Neural cell (in vitro differentiated cells): ENCODE measurements at regions not wholly inside any gene's neighbourhood (a gene's known extent, or its start where the extent isn't known, plus 50 kb on each side); places are given as distances from the start of the nearest gene placed in this dataset.

Experiments used
- H2AFZ ChIP-seq: fragments of 200-600, 300-800 bp; sonication (generic), shearing (Covaris generic); 2 replicates; pipeline ENCODE4 v1.6.0; 2014; ENCODE audit warnings: low read depth, mild to moderate bottlenecking, antibody characterized with exemption, low read length, moderate library complexity
- H3F3A ChIP-seq: fragments of 200-600 bp; shearing (Covaris generic); 2 replicates; pipeline ENCODE4 v1.6.1; 2016; ENCODE audit warnings: mild to moderate bottlenecking, moderate library complexity, mixed read lengths, antibody characterized with exemption, low read length; ENCODE audit not compliant: insufficient read depth, poor library complexity, severe bottlenecking
- H3K27ac ChIP-seq: fragments of 200-600, 300-800 bp; sonication (generic), shearing (Covaris generic); 2 replicates; pipeline ENCODE4 v1.5.1; 2014; ENCODE audit warnings: mild to moderate bottlenecking, low read length, moderate library complexity
- H3K27me3 ChIP-seq: fragments of 300-800, 200-600 bp; sonication (generic), shearing (Covaris generic); 2 replicates; pipeline ENCODE4 v1.6.0; 2014; ENCODE audit warnings: mild to moderate bottlenecking, low read depth, low read length, moderate library complexity; ENCODE audit not compliant: insufficient read depth
- H3K36me3 ChIP-seq: fragments of 300-800, 200-600 bp; sonication (generic), shearing (Covaris generic); 2 replicates; pipeline ENCODE4 v1.5.1; 2014; ENCODE audit warnings: mild to moderate bottlenecking, antibody characterized with exemption, low read length, moderate library complexity; ENCODE audit not compliant: insufficient read depth
- H3K4me2 ChIP-seq: fragments of 300-800, 200-600 bp; sonication (generic), shearing (Covaris generic); 2 replicates; pipeline ENCODE4 v1.6.0; 2014; ENCODE audit warnings: mild to moderate bottlenecking, low read length
- H3K4me3 ChIP-seq: fragments of 300-800, 200-600 bp; sonication (generic), shearing (Covaris generic); 2 replicates; pipeline ENCODE4 v1.5.1; 2014; ENCODE audit warnings: mild to moderate bottlenecking, low read length, moderate library complexity
- H3K79me2 ChIP-seq: fragments of 200-600 bp; shearing (Covaris generic); replicated peaks from 2 replicates; pipeline ENCODE4 v1.6.0; 2014; ENCODE audit warnings: mild to moderate bottlenecking, low read length, moderate library complexity; ENCODE audit not compliant: insufficient read depth
- H3K9ac ChIP-seq: fragments of 300-800, 200-600 bp; sonication (generic), shearing (Covaris generic); 2 replicates; pipeline ENCODE4 v1.6.1; 2016; ENCODE audit warnings: mild to moderate bottlenecking, low read length, mixed read lengths
- H3K9me2 ChIP-seq: fragments of 200-600 bp; shearing (Covaris generic); 2 replicates; pipeline ENCODE4 v1.6.1; 2016; ENCODE audit warnings: mild to moderate bottlenecking, low read length, mixed read lengths; ENCODE audit not compliant: insufficient read depth
- H3K9me3 ChIP-seq: fragments of 200-600, 300-800 bp; sonication (generic), shearing (Covaris generic); 2 replicates; pipeline ENCODE4 v1.6.1; 2016; ENCODE audit warnings: mild to moderate bottlenecking, mixed run types, low read length, moderate library complexity, mixed read lengths
- H4K20me1 ChIP-seq: fragments of 200-600 bp; shearing (Covaris generic); 2 replicates; pipeline ENCODE4 v1.6.1; 2016; ENCODE audit warnings: mild to moderate bottlenecking, mixed run types; ENCODE audit not compliant: insufficient read depth
- EP300 ChIP-seq: fragments of 450-650 bp; conservative IDR thresholded peaks from 2 replicates; pipeline ENCODE4 v1.6.1; 2014; ENCODE audit warnings: antibody characterized with exemption, mild to moderate bottlenecking, moderate library complexity; ENCODE audit not compliant: poor library complexity, severe bottlenecking
- EZH2 ChIP-seq: fragments of 200-600, 300-800 bp; shearing (Covaris generic), sonication (generic); IDR thresholded peaks from 2 replicates; pipeline ENCODE4 v1.6.1; 2014; ENCODE audit warnings: antibody characterized with exemption, low read length, borderline replicate concordance, mild to moderate bottlenecking; ENCODE audit not compliant: insufficient read depth, poor library complexity, severe bottlenecking
- MXI1 ChIP-seq: fragments of 450-650 bp; conservative IDR thresholded peaks from 2 replicates; pipeline ENCODE4 v1.6.1; 2014; ENCODE audit warnings: antibody characterized with exemption, mild to moderate bottlenecking; ENCODE audit not compliant: poor library complexity, severe bottlenecking
- POLR2AphosphoS5 ChIP-seq: IDR thresholded peaks from 2 replicates; pipeline ENCODE4 v1.6.1; 2012
- RAD21 ChIP-seq: fragments of 450-650 bp; conservative IDR thresholded peaks from 2 replicates; pipeline ENCODE4 v1.6.1; 2014; ENCODE audit warnings: antibody characterized with exemption, mild to moderate bottlenecking, moderate library complexity
- SMC3 ChIP-seq: fragments of 450-650 bp; conservative IDR thresholded peaks from 2 replicates; pipeline ENCODE4 v1.6.1; 2014; ENCODE audit warnings: antibody characterized with exemption, mild to moderate bottlenecking, moderate library complexity; ENCODE audit not compliant: poor library complexity
- TAF1 ChIP-seq: IDR thresholded peaks from 2 replicates; pipeline ENCODE4 v1.6.1; 2012; ENCODE audit warnings: low read depth
- TF ChIP-seq, protein P1 (sequence below): IDR thresholded peaks from 2 replicates; pipeline ENCODE4 v1.6.1; 2012; ENCODE audit warnings: borderline replicate concordance
- TF ChIP-seq, protein P2 (sequence below): fragments of 450-650 bp; IDR thresholded peaks from 2 replicates; pipeline ENCODE4 v1.5.1; 2014; ENCODE audit warnings: antibody characterized with exemption, mild to moderate bottlenecking, moderate library complexity; ENCODE audit not compliant: poor library complexity, severe bottlenecking

DNA sequence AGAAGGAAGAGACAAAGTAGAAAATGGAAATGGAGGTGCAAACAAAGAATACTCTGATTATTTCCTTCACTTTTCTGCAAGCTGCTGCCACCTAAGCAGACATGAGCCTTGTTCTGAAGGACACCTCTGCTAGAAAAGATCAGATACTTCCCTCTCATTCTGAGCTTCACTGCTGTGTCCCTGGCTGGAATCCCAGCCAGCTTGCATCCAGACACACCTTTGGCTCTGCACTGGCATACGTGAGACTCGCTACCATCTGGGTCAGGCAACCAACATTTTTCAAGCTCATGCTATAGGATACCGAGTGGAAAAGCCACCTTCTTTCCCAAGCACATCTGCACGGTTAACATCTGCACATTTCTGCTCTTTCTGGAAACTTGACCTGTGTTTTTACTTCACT is 166.7 kb upstream of the SUCLG2 start:
- H2AFZ ChIP-seq = no peak overlapping the region
- TF ChIP-seq SMC3 (no peak), TAF1 (no peak), EZH2 (no peak), MXI1 (no peak), EP300 (no peak), POLR2AphosphoS5 (no peak)
- TF ChIP-seq, protein P1, sequence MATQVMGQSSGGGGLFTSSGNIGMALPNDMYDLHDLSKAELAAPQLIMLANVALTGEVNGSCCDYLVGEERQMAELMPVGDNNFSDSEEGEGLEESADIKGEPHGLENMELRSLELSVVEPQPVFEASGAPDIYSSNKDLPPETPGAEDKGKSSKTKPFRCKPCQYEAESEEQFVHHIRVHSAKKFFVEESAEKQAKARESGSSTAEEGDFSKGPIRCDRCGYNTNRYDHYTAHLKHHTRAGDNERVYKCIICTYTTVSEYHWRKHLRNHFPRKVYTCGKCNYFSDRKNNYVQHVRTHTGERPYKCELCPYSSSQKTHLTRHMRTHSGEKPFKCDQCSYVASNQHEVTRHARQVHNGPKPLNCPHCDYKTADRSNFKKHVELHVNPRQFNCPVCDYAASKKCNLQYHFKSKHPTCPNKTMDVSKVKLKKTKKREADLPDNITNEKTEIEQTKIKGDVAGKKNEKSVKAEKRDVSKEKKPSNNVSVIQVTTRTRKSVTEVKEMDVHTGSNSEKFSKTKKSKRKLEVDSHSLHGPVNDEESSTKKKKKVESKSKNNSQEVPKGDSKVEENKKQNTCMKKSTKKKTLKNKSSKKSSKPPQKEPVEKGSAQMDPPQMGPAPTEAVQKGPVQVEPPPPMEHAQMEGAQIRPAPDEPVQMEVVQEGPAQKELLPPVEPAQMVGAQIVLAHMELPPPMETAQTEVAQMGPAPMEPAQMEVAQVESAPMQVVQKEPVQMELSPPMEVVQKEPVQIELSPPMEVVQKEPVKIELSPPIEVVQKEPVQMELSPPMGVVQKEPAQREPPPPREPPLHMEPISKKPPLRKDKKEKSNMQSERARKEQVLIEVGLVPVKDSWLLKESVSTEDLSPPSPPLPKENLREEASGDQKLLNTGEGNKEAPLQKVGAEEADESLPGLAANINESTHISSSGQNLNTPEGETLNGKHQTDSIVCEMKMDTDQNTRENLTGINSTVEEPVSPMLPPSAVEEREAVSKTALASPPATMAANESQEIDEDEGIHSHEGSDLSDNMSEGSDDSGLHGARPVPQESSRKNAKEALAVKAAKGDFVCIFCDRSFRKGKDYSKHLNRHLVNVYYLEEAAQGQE = no peak
- TF ChIP-seq, protein P2, sequence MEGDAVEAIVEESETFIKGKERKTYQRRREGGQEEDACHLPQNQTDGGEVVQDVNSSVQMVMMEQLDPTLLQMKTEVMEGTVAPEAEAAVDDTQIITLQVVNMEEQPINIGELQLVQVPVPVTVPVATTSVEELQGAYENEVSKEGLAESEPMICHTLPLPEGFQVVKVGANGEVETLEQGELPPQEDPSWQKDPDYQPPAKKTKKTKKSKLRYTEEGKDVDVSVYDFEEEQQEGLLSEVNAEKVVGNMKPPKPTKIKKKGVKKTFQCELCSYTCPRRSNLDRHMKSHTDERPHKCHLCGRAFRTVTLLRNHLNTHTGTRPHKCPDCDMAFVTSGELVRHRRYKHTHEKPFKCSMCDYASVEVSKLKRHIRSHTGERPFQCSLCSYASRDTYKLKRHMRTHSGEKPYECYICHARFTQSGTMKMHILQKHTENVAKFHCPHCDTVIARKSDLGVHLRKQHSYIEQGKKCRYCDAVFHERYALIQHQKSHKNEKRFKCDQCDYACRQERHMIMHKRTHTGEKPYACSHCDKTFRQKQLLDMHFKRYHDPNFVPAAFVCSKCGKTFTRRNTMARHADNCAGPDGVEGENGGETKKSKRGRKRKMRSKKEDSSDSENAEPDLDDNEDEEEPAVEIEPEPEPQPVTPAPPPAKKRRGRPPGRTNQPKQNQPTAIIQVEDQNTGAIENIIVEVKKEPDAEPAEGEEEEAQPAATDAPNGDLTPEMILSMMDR = no peak

DNA sequence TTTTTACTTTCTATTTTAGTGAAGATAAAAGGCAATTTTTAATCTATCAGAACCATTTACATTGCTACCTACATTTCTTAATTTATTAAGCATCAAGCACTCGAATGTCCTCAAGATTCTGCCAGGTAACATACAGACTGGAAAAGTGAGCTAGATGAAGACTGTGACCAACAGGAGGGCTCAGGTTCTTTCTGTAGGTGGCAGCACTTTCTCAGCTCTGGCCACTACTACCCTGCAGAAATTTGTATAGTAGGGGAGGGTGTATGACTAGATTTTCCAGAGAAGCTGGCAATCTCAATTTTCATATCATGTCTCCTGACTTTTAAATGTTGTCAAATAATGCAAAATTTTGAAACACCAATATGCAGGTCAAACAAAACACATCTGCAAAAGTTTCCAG is 165.0 kb upstream of the SUCLG2 start:
- H3K9me2 ChIP-seq = no peaks in the 10 kb centered on the region
- H3K4me3 ChIP-seq = no peak overlapping the region
- H3K27ac ChIP-seq = no peak overlapping the region
- H3K4me2 ChIP-seq = no peak overlapping the region
- H2AFZ ChIP-seq = no peak overlapping the region
- peak; percentile 44 for TF ChIP-seq RAD21
- TF ChIP-seq, protein P2 = peak; percentile 47
- peak; percentile 47 for TF ChIP-seq SMC3
- TF ChIP-seq MXI1 = no peak
- H3K9me3 ChIP-seq = no peaks in the 10 kb centered on the region
- no peaks in the 10 kb centered on the region for H3K36me3 ChIP-seq
- no peaks in the 10 kb centered on the region for H3F3A ChIP-seq
- no peaks in the 10 kb centered on the region for H3K79me2 ChIP-seq
- H4K20me1 ChIP-seq = no peaks in the 10 kb centered on the region
- no peak overlapping the region for H3K9ac ChIP-seq
- H3K27me3 ChIP-seq = no peaks in the 10 kb centered on the region

More for the DNA sequence above, 166.7 kb upstream of the SUCLG2 start:
- Histone ChIP-seq H3K79me2 (no peaks in the 10 kb centered on the region), H3K9me3 (no peaks in the 10 kb centered on the region), H3F3A (no peaks in the 10 kb centered on the region), H3K4me3 (no peak overlapping the region), H3K27me3 (no peaks in the 10 kb centered on the region), H3K36me3 (no peaks in the 10 kb centered on the region), H3K9me2 (no peaks in the 10 kb centered on the region), H4K20me1 (no peaks in the 10 kb centered on the region), H3K4me2 (no peak overlapping the region), H3K27ac (no peak overlapping the region), H3K9ac (no peak overlapping the region)
